Fibroblast of pulmonary artery (primary cell): ENCODE measurements at regions not wholly inside any gene's neighbourhood (a gene's known extent, or its start where the extent isn't known, plus 50 kb on each side); places are given as distances from the start of the nearest gene placed in this dataset.

Source experiments
- DNase-seq: peaks from one replicate; pipeline ENCODE4 v3.0.0-alpha.2; 2010; ENCODE audit warnings: low read depth
- H3K4me3 ChIP-seq: replicated peaks from 2 replicates; pipeline ENCODE4 v1.5.1; 2011; ENCODE audit warnings: low read depth, mild to moderate bottlenecking, control low read depth, low read length, moderate library complexity
- TF ChIP-seq, protein P1 (sequence below): IDR thresholded peaks from 2 replicates; pipeline ENCODE4 v1.5.1; 2011; ENCODE audit warnings: mild to moderate bottlenecking, control low read depth, low read length, inconsistent platforms; ENCODE audit errors: missing control alignments

DNA sequence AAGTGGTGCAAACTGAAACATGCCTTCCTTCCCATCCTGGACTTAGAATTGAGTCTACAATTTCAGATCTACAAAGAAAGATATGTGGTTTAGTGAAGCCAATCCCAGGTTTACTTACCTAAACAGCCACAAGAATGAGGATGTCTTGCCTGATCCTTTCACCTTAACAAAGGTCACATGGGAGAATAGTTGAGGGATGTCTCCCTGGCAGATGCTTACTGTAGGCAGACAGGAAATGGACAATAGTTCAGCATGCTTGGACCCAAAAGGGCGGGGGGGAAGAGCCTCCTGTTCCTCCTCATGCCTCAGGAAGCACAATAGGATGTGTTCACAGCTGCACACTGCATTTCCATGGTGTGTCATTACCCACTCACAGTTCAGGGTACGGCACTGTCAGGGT, 492.7 kb upstream of the USP24 start:
- TF ChIP-seq, protein P1, sequence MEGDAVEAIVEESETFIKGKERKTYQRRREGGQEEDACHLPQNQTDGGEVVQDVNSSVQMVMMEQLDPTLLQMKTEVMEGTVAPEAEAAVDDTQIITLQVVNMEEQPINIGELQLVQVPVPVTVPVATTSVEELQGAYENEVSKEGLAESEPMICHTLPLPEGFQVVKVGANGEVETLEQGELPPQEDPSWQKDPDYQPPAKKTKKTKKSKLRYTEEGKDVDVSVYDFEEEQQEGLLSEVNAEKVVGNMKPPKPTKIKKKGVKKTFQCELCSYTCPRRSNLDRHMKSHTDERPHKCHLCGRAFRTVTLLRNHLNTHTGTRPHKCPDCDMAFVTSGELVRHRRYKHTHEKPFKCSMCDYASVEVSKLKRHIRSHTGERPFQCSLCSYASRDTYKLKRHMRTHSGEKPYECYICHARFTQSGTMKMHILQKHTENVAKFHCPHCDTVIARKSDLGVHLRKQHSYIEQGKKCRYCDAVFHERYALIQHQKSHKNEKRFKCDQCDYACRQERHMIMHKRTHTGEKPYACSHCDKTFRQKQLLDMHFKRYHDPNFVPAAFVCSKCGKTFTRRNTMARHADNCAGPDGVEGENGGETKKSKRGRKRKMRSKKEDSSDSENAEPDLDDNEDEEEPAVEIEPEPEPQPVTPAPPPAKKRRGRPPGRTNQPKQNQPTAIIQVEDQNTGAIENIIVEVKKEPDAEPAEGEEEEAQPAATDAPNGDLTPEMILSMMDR = no peak
- no peak for DNase-seq
- H3K4me3 ChIP-seq = no peak overlapping the region

DNA sequence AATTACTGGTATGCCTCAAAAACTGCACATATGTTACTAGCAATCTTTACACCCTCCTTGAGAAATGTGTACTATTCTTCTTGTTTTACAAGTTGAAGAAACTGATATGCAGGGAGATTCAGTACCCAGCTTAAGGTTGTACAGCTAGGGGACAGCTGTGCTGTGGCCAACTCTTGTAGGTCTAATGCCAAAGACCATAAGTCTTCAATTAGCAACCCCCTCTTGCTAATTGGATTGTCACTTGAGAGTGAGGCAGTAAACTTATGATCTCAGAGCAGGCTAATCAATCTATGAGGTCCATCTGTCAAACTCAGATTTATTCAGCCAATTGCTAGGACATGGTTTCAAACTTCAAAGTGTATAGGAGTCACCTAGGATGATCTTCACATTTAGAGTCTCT, 492.0 kb upstream of the USP24 start:
- no peak for DNase-seq
- TF ChIP-seq, protein P1 = no peak
- H3K4me3 ChIP-seq = no peak overlapping the region

DNA sequence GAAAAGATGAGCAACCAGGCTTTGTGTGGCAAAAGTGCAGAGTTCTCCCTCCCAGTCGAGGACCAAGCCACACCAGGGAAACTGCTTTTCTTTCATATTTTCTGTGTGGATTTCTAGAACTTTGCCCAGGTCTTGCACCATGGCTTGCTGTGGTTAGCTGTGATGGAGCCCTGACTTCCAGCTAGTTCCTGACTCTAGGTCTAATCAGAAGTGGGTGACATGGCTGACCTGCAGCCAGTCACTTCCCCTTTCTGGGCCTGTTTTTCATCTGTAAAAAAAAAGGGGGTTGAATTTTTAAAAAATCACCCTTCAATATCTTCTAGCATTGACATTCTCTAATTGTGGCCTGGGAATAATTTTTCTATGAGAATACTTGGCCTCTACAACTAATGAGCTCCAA, 491.2 kb upstream of the USP24 start:
- no peak overlapping the region for H3K4me3 ChIP-seq
- TF ChIP-seq, protein P1 = no peak
- no peak for DNase-seq

DNA sequence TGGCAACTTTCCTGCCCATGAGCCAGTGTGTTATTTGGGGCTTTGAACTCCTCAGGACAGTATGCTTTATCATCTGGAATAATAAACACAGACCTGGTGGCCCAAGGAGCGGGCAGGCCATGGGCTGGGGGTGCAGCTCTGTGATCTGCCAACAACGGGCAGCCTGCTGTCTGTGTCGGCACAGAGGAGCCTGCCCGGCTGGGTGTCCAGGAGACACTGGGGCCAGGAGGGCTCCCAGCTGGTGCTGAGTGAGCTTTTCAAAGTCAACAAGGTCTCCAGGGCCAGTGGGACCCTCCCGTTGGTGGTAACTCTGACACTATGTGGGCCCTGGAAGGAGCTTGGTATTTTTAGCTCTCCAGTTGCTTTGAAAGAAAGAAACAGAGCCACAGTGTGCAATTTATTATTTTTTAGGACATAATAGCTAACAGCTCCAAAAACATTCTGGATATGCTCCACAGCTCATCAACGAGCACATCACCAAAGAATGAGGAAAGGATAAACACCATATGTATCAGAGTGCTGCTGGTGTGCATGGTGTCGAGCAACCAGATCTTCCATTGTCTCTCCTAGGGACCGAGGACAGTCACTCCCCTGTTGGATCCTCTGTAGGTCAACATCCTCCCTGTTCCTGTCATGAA, 488.7 kb upstream of the USP24 start:
- no peak for DNase-seq
- no peak overlapping the region for H3K4me3 ChIP-seq
- TF ChIP-seq, protein P1 = no peak

DNA sequence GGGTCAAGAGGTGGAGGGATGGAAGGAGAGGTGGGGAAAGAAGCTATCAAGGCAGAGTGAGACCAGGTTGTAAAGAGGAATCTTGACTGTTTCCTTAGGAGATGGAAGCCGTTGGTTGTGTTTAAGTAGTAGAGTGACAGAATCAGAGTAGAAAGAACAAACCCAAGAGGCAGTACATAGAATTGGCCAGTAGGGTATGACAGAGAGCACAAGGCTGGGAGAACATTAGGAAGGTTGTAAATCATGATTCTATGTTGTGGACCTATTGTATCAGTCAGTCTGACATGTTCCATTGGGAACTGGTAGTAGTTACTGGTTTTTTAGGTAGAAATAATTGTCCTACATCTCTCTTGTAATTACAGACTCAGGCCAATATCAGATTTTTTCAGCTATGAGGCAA, 486.9 kb upstream of the USP24 start:
- TF ChIP-seq, protein P1 = peak; percentile 99
- H3K4me3 ChIP-seq = no peak overlapping the region
- DNase-seq = peak; percentile 63

DNA sequence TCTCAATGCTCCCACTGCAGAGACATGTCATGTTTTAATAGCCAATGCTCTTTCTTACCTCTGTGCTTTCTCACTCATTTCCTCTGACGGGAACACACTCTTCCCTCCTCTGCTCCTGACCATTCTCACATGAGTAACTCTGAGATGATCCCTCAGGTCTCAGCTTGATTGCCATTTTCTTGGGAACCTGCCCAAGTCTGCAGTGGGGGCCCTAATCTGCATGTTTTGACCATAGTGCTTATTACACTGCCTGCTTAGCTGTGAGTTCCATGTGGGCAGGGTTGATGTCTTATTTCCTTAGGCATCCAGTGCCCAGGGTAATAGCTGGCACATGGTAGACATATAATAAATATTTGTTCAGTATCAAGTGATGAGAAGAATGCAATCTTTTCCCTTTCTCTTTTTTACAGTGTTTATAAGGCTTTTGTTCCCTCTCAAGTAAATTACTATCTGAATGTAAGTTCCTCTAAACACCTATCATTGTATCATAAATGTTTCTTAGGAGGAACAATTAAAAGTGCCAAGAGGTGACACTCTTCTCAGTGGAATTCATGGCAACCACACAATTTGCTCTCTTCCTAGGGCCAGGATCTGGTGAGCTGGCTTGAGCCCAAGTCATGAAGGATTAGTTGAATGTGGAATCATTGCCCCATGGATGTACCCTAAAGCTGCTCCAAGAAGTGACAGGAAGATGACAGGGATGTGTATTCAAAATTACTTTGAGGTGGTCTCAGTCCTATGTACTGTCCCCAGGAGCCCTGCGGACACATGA, 485.4 kb upstream of the USP24 start:
- no peak for DNase-seq
- H3K4me3 ChIP-seq = no peak overlapping the region
- TF ChIP-seq, protein P1 = no peak
